SK-N-MC (cell line): ENCODE measurements at regions not wholly inside any gene's neighbourhood (a gene's known extent, or its start where the extent isn't known, plus 50 kb on each side); places are given as distances from the start of the nearest gene placed in this dataset.
A peak's percentile ranks its signal among the peaks of the same experiment; 100 is the strongest.

Experiments
- DNase-seq: peaks from one replicate; pipeline ENCODE4 v3.0.0-alpha.2; 2011; ENCODE audit warnings: low read depth, low spot score
- H3K27ac ChIP-seq: fragments of 200-600 bp; sonication (generic); 2 replicates; pipeline ENCODE4 v1.5.1; 2016; ENCODE audit warnings: mixed run types
- H3K36me3 ChIP-seq: fragments of 200-600 bp; sonication (generic); 2 replicates; pipeline ENCODE4 v1.6.1; 2017; ENCODE audit warnings: antibody characterized with exemption, low read length, mixed read lengths; ENCODE audit not compliant: insufficient read depth
- H3K4me3 ChIP-seq: fragments of 200-600 bp; sonication (generic); 2 replicates; pipeline ENCODE4 v1.5.1; 2016
- H3K9ac ChIP-seq: fragments of 200-600 bp; sonication (generic); 2 replicates; pipeline ENCODE4 v1.8.0; 2017; ENCODE audit warnings: mixed run types, mixed read lengths; ENCODE audit not compliant: insufficient read length
- H3K9me3 ChIP-seq: fragments of 200-600 bp; sonication (generic); 2 replicates; pipeline ENCODE4 v1.6.1; 2017; ENCODE audit warnings: low read depth, mild to moderate bottlenecking, antibody characterized with exemption, low read length, moderate library complexity, mixed read lengths
- EZH2 ChIP-seq: fragments of 200-600 bp; sonication (generic); IDR thresholded peaks from one replicate; pipeline ENCODE4 v1.6.1; 2017; ENCODE audit warnings: antibody characterized with exemption
- FOXP2 ChIP-seq: optimal IDR thresholded peaks from 2 replicates; pipeline ENCODE3; 2011; ENCODE audit warnings: mild to moderate bottlenecking, moderate library complexity; ENCODE audit not compliant: insufficient read depth; ENCODE audit errors: extremely low read length, control extremely low read depth
- POLR2AphosphoS5 ChIP-seq: IDR thresholded peaks from 2 replicates; pipeline ENCODE4 v1.6.1; 2012; ENCODE audit warnings: mild to moderate bottlenecking, low read depth, low read length, borderline replicate concordance

- peak; percentile 35 for DNase-seq
- H3K4me3 ChIP-seq = no peak overlapping the region; the same call in 1 of the 2 replicates
- no peak overlapping the region for H3K9ac ChIP-seq
- 0 out of 2 replicates have a peak overlapping the region, but pooled peaks have one; percentile 2 for H3K27ac ChIP-seq
- no peaks in the 10 kb centered on the region for H3K9me3 ChIP-seq
- no peaks in the 10 kb centered on the region for H3K36me3 ChIP-seq
- TF ChIP-seq FOXP2 (no peak), POLR2AphosphoS5 (no peak), EZH2 (no peak)
Observed at GRCh38 chr3:152516216-152516615, 247.5 kb downstream of the MBNL1 start.

GRCh38 chr3:152517502-152517901 lies 248.8 kb downstream of the MBNL1 start:
- H3K4me3 ChIP-seq = no peak overlapping the region
- TF ChIP-seq POLR2AphosphoS5 (no peak), FOXP2 (no peak), EZH2 (no peak)
- no peak overlapping the region for H3K9ac ChIP-seq
- DNase-seq = no peak
- H3K27ac ChIP-seq = no peak overlapping the region
- no peaks in the 10 kb centered on the region for H3K9me3 ChIP-seq
- no peaks in the 10 kb centered on the region for H3K36me3 ChIP-seq

GRCh38 chr3:152518346-152518745 lies 249.6 kb downstream of the MBNL1 start:
- DNase-seq = no peak
- H3K9ac ChIP-seq = no peak overlapping the region
- H3K27ac ChIP-seq = no peak overlapping the region
- TF ChIP-seq EZH2 (no peak), POLR2AphosphoS5 (no peak), FOXP2 (no peak)
- no peak overlapping the region for H3K4me3 ChIP-seq
- H3K9me3 ChIP-seq = no peaks in the 10 kb centered on the region
- H3K36me3 ChIP-seq = no peaks in the 10 kb centered on the region

- no peak overlapping the region for H3K4me3 ChIP-seq
- DNase-seq = no peak
- no peak overlapping the region for H3K9ac ChIP-seq
- TF ChIP-seq FOXP2 (no peak), POLR2AphosphoS5 (no peak), EZH2 (no peak)
- H3K9me3 ChIP-seq = no peaks in the 10 kb centered on the region
- no peaks in the 10 kb centered on the region for H3K36me3 ChIP-seq
- H3K27ac ChIP-seq = no peak overlapping the region
Observed at GRCh38 chr3:152519376-152519775, 250.6 kb downstream of the MBNL1 start.

- Histone ChIP-seq H3K27ac (no peak overlapping the region), H3K9me3 (no peaks in the 10 kb centered on the region), H3K4me3 (no peak overlapping the region), H3K36me3 (no peaks in the 10 kb centered on the region), H3K9ac (no peak overlapping the region)
- TF ChIP-seq FOXP2 (no peak), EZH2 (no peak), POLR2AphosphoS5 (no peak)
- DNase-seq = no peak
Observed at GRCh38 chr3:152522036-152522435, 253.3 kb downstream of the MBNL1 start.

- peak overlapping the region; percentile 38 for H3K9ac ChIP-seq
- 0 out of 2 replicates have a peak overlapping the region, but pooled peaks have one; percentile 5 for H3K4me3 ChIP-seq
- DNase-seq = peak; percentile 72
- TF ChIP-seq POLR2AphosphoS5 (no peak), FOXP2 (no peak), EZH2 (no peak)
- no peaks in the 10 kb centered on the region for H3K36me3 ChIP-seq
- no peak overlapping the region for H3K27ac ChIP-seq
- H3K9me3 ChIP-seq = no peaks in the 10 kb centered on the region
Observed at GRCh38 chr3:152524198-152525140, 255.7 kb downstream of the MBNL1 start.

GRCh38 chr3:152531717-152532116 lies 263.0 kb downstream of the MBNL1 start:
- no peak for DNase-seq
- H3K4me3 ChIP-seq = no peak overlapping the region
- no peaks in the 10 kb centered on the region for H3K36me3 ChIP-seq
- no peak overlapping the region for H3K27ac ChIP-seq
- H3K9me3 ChIP-seq = peaks cover 9% of the 10 kb centered on the region; the same call in 1 of the 2 replicates
- no peak overlapping the region for H3K9ac ChIP-seq
- TF ChIP-seq FOXP2 (no peak), EZH2 (no peak), POLR2AphosphoS5 (no peak)

GRCh38 chr3:152538518-152538917 lies 269.8 kb downstream of the MBNL1 start:
- TF ChIP-seq FOXP2 (no peak), POLR2AphosphoS5 (no peak), EZH2 (no peak)
- no peak overlapping the region for H3K4me3 ChIP-seq
- H3K9me3 ChIP-seq = peaks cover 6% of the 10 kb centered on the region; the same call in 1 of the 2 replicates
- no peak for DNase-seq
- H3K36me3 ChIP-seq = no peaks in the 10 kb centered on the region
- no peak overlapping the region for H3K9ac ChIP-seq
- H3K27ac ChIP-seq = no peak overlapping the region
